Peyer's patch (tissue), 4 donors: ENCODE measurements at regions not wholly inside any gene's neighbourhood (a gene's known extent, or its start where the extent isn't known, plus 50 kb on each side); places are given as distances from the start of the nearest gene placed in this dataset.

ENCODE experiments used
- CTCF ChIP-seq, 6 experiments: fragments of 450-650 bp in 4 of 6; fragments of 200-600 bp in 2 of 6; sonication (generic) in 1 of 6; IDR thresholded peaks; one replicate each; pipeline ENCODE4 v1.5.1; 2017 to 2019; ENCODE audit warnings: antibody characterized with exemption in 6 of 6, mild to moderate bottlenecking in 3 of 6, moderate library complexity in 1 of 6
- POLR2A ChIP-seq, 2 donors: fragments of 450-650 bp; IDR thresholded peaks; one replicate each; pipeline ENCODE4 v1.5.1; 2017; ENCODE audit warnings: antibody characterized with exemption in 2 of 2, mild to moderate bottlenecking in 2 of 2, moderate library complexity in 2 of 2

GRCh38 chr4:57435300-57435699, 325.1 kb upstream of the IGFBP7 start:
- no peak for TF ChIP-seq CTCF (IDR thresholded peaks at IDR 0.05)
- TF ChIP-seq POLR2A (IDR thresholded peaks at IDR 0.05) = no peak
